Fibroblast of lung (primary cell): ENCODE measurements at regions not wholly inside any gene's neighbourhood (a gene's known extent, or its start where the extent isn't known, plus 50 kb on each side); places are given as distances from the start of the nearest gene placed in this dataset.

ENCODE experiments used
- DNase-seq, 2 donors: peaks; one replicate each; pipeline versions ENCODE4 v3.0.0 to v3.0.0-alpha.2; 2010; ENCODE audit warnings: low read depth in 2 of 2
- H2AFZ ChIP-seq: 2 replicates; pipeline ENCODE4 v1.5.1; 2012; ENCODE audit warnings: low read length, control low read depth, inconsistent platforms
- H3K27ac ChIP-seq: 2 replicates; pipeline ENCODE4 v1.5.1; 2011; ENCODE audit warnings: low read length, control low read depth; ENCODE audit not compliant: insufficient read depth
- H3K27me3 ChIP-seq: 2 replicates; pipeline ENCODE4 v1.5.1; 2011; ENCODE audit warnings: mild to moderate bottlenecking, low read length; ENCODE audit not compliant: control insufficient read depth, insufficient read depth
- H3K36me3 ChIP-seq: 2 replicates; pipeline ENCODE4 v1.5.1; 2011; ENCODE audit warnings: low read length; ENCODE audit not compliant: control insufficient read depth, insufficient read depth
- H3K4me1 ChIP-seq: 2 replicates; pipeline ENCODE4 v1.5.1; 2011; ENCODE audit warnings: low read length; ENCODE audit not compliant: control insufficient read depth, insufficient read depth; ENCODE audit errors: extremely low read depth
- H3K4me2 ChIP-seq: 2 replicates; pipeline ENCODE4 v1.5.1; 2011; ENCODE audit warnings: low read length, control low read depth; ENCODE audit not compliant: insufficient read depth; ENCODE audit errors: extremely low read depth
- H3K4me3 ChIP-seq, 4 experiments: fragments of 200-600 bp in 1 of 4; sonication (generic) in 1 of 4; replicated peaks in 1 of 4; 2 replicates each; pipeline ENCODE4 v1.5.1; 2011 to 2016; ENCODE audit warnings: low read length in 4 of 4, low read depth in 3 of 4, mild to moderate bottlenecking in 3 of 4, control low read depth in 2 of 4, inconsistent platforms in 1 of 4, mixed read lengths in 1 of 4; ENCODE audit not compliant: insufficient read depth in 1 of 4; ENCODE audit errors: control extremely low read depth in 1 of 4
- H3K79me2 ChIP-seq: 2 replicates; pipeline ENCODE4 v1.5.1; 2012; ENCODE audit warnings: mild to moderate bottlenecking, low read length, inconsistent platforms; ENCODE audit not compliant: control insufficient read depth, insufficient read depth
- H3K9ac ChIP-seq: 2 replicates; pipeline ENCODE4 v1.5.1; 2011; ENCODE audit warnings: mild to moderate bottlenecking, low read length, control low read depth; ENCODE audit not compliant: insufficient read depth
- H3K9me3 ChIP-seq: 2 replicates; pipeline ENCODE4 v1.5.1; 2012; ENCODE audit warnings: low read depth, low read length; ENCODE audit not compliant: control insufficient read depth, insufficient read depth
- H4K20me1 ChIP-seq: 2 replicates; pipeline ENCODE4 v1.5.1; 2011; ENCODE audit warnings: low read length; ENCODE audit not compliant: control insufficient read depth, insufficient read depth; ENCODE audit errors: extremely low read depth
- EZH2 ChIP-seq: IDR thresholded peaks from 2 replicates; pipeline ENCODE4 v1.5.1; 2012; ENCODE audit warnings: low read length, control low read depth, mild to moderate bottlenecking; ENCODE audit errors: missing control alignments
- TF ChIP-seq, protein P1 (sequence below), 2 donors: IDR thresholded peaks in 1 of 2; conservative IDR thresholded peaks in 1 of 2; 1 replicate in 1 of 2; 2 replicates in 1 of 2; pipeline ENCODE4 v1.5.1; 2011 to 2012; ENCODE audit warnings: low read length in 2 of 2, control low read depth in 1 of 2, inconsistent platforms in 1 of 2, low read depth in 1 of 2, mild to moderate bottlenecking in 1 of 2

DNA sequence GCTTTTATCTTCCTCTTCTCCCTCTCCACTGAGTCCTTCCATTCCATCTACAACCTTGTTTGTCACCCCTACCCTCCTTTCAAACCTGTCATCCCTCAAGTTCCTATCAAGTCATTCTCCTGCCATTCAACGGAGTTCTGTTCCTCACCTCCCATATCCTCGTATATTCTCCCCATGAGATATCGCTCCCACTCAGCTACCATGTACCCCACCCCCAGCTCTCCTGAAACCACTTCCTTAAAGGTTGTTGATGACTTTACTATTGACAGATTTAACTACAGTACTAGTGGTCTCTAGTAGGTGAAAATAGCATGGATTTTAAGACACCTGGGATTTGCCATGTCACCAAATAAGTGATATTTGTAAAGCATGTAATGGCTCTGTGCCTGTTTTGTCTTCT, 107.4 kb upstream of the BARHL2 start:
- no peak for TF ChIP-seq EZH2
- TF ChIP-seq, protein P1, sequence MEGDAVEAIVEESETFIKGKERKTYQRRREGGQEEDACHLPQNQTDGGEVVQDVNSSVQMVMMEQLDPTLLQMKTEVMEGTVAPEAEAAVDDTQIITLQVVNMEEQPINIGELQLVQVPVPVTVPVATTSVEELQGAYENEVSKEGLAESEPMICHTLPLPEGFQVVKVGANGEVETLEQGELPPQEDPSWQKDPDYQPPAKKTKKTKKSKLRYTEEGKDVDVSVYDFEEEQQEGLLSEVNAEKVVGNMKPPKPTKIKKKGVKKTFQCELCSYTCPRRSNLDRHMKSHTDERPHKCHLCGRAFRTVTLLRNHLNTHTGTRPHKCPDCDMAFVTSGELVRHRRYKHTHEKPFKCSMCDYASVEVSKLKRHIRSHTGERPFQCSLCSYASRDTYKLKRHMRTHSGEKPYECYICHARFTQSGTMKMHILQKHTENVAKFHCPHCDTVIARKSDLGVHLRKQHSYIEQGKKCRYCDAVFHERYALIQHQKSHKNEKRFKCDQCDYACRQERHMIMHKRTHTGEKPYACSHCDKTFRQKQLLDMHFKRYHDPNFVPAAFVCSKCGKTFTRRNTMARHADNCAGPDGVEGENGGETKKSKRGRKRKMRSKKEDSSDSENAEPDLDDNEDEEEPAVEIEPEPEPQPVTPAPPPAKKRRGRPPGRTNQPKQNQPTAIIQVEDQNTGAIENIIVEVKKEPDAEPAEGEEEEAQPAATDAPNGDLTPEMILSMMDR (conservative IDR thresholded peaks at IDR 0.05 in 1 of 2, IDR thresholded peaks at IDR 0.05 in 1 of 2; ENCODE audit: low read depth in 1 of 2, low read length in 2 of 2), result no peak
- H3K9ac ChIP-seq, result no peak overlapping the region
- no peak overlapping the region for H3K4me3 ChIP-seq
- H3K79me2 ChIP-seq, result no peaks in the 10 kb centered on the region
- H3K4me2 ChIP-seq, result no peak overlapping the region
- no peak for DNase-seq
- no peak overlapping the region for H3K27ac ChIP-seq
- H2AFZ ChIP-seq, result no peak overlapping the region
- no peaks in the 10 kb centered on the region for H3K27me3 ChIP-seq
- H4K20me1 ChIP-seq, result no peaks in the 10 kb centered on the region
- no peaks in the 10 kb centered on the region for H3K4me1 ChIP-seq
- no peaks in the 10 kb centered on the region for H3K36me3 ChIP-seq
- no peaks in the 10 kb centered on the region for H3K9me3 ChIP-seq

DNA sequence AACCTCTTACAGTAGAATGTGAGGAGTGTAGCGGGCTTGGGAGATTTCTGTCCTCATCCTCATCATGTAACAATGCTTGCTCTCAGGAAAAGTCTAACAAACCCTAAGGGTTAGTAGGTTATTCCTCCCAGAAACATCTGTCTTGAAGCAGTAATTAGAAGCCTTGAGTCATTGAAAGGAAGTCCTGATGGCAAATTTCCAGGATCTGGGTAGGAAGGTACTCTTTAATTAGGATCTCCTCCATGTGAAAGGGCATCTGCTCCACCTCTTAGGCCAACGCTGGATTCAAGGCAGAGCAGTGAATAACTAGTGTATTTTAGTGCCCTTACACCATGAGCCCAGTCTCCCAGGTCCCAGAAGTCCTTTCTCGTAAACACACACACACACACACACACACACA, 106.6 kb upstream of the BARHL2 start:
- no peak overlapping the region for H3K9ac ChIP-seq
- H3K27me3 ChIP-seq, result no peaks in the 10 kb centered on the region
- no peaks in the 10 kb centered on the region for H4K20me1 ChIP-seq
- H3K27ac ChIP-seq, result no peak overlapping the region
- H3K36me3 ChIP-seq, result no peaks in the 10 kb centered on the region
- H3K4me3 ChIP-seq, result no peak overlapping the region
- no peaks in the 10 kb centered on the region for H3K9me3 ChIP-seq
- no peak for TF ChIP-seq EZH2
- TF ChIP-seq, protein P1 (conservative IDR thresholded peaks at IDR 0.05 in 1 of 2, IDR thresholded peaks at IDR 0.05 in 1 of 2; ENCODE audit: low read depth in 1 of 2, low read length in 2 of 2), result no peak
- H2AFZ ChIP-seq, result no peak overlapping the region
- no peak overlapping the region for H3K4me2 ChIP-seq
- no peaks in the 10 kb centered on the region for H3K4me1 ChIP-seq
- H3K79me2 ChIP-seq, result no peaks in the 10 kb centered on the region
- no peak for DNase-seq

DNA sequence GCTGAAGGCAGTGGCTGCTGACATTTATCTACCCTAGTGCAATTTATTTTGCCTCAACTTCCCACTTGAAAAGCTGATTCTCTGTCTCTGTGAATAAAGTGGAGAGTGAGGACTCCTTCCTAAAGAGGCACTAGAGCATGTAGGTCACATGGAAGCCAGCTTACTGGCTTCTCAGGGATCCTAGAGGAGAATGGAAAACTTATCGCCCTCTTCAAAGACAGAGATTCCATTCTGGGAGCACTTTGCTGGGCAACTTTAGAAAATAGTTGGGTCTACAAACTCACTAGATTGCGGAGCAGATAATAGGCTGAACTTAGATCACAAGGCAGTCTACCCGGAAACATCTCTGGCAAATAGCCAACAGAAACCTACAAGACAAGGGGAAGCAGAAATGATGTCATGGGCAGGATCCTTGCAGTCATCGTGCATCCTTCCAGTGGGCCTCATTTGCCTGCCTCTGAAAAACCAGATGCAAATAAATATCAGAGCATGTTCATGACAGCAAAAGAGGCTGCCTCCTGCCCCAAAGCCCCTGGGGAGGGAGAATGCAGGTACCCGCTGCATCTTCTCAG, 104.8 kb upstream of the BARHL2 start:
- no peak overlapping the region for H2AFZ ChIP-seq
- no peaks in the 10 kb centered on the region for H3K27me3 ChIP-seq
- TF ChIP-seq EZH2, result no peak
- TF ChIP-seq, protein P1 (conservative IDR thresholded peaks at IDR 0.05 in 1 of 2, IDR thresholded peaks at IDR 0.05 in 1 of 2; ENCODE audit: low read depth in 1 of 2, low read length in 2 of 2), result no peak
- no peaks in the 10 kb centered on the region for H3K9me3 ChIP-seq
- H3K79me2 ChIP-seq, result no peaks in the 10 kb centered on the region
- no peak overlapping the region for H3K9ac ChIP-seq
- no peak overlapping the region for H3K4me3 ChIP-seq
- H3K27ac ChIP-seq, result no peak overlapping the region
- no peak for DNase-seq
- H3K4me1 ChIP-seq, result no peaks in the 10 kb centered on the region
- no peak overlapping the region for H3K4me2 ChIP-seq
- no peaks in the 10 kb centered on the region for H4K20me1 ChIP-seq
- no peaks in the 10 kb centered on the region for H3K36me3 ChIP-seq
